NCI-H460 (cell line): ENCODE measurements at regions not wholly inside any gene's neighbourhood (a gene's known extent, or its start where the extent isn't known, plus 50 kb on each side); places are given as distances from the start of the nearest gene placed in this dataset.
"Not testable (repeated sequence)": the region's sequence is repeated elsewhere in the genome, so short reads cannot be mapped to it uniquely, and the experiment has no call there.

Experiments used
- DNase-seq: peaks from one replicate; pipeline ENCODE4 v3.0.0-alpha.2; 2016; ENCODE audit warnings: low read depth; ENCODE audit errors: extremely low read depth

DNA sequence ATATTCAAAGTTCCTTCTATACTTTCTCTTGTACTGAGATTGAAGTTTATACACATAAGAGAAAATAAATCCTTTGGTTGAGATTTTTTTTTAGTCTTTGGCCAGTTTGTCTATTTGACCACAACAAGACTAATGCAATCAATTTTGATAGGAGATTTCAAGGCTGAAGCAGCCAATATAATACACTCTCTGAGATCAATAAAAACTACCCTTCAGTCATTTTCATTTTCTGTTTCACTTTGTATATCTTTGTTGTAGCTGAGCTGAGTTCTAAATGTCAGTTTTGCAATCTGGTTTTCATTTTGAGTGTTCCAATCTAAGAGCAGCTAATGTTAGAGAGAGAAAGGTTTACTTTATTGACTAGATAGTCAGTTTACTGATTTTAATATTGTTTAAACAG lies 623.8 kb upstream of the ROBO1 start:
- DNase-seq = no peak

DNA sequence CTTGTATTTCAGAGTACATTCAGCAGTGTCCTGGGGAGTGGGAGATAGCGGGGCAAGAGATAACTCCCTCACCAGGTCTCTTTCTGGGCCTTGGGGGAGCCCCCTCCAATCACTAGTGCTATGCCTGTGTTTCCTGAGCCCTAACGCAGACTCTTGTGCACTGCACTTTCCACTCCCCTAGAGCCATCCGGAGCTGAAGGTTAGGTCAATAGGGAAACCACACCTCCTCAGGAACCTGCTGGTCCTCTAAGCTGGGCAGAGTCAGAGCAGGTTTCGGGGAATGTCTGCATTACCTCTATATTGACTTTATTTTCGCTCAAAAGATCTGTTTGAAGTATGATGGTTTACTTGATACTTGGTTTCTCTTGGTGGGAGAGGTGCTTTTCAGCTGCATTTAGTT lies 617.0 kb upstream of the ROBO1 start:
- no peak for DNase-seq

DNA sequence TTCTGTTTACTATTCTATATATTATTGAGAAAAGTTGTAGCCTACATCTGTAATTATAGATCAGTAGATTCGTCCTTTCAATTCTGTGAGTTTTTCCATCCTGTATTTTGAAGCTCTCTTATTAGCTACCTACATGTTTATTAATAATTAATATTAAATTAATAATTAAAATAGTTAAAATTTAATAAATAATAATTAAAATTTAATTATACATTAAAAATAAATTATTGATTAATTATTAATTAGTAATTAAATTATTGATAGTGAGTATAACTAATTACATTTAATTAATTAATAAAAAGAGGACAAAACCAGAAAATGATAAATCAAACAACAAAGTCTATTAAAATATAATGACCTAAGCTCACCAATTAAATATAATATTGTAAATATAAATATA lies 606.6 kb upstream of the ROBO1 start:
- no peak for DNase-seq

DNA sequence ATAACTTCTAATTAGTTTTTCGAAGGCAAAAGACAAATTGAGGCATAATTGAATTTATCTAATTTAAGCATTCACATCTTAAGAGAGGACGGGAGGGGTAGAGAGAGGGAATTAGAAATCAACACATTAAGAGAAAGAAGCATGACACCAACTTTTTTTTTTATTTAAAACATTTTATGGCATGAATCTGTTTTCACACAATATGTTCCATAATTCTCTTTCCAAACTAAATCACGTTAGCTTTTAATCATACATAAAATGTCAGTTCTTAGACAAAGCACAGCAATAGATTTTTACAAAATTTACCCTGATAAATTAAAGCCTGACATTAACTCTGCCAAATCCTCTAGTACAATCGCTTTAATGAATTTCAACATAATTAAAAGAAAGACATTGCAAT lies 600.8 kb upstream of the ROBO1 start:
- DNase-seq = no peak

DNA sequence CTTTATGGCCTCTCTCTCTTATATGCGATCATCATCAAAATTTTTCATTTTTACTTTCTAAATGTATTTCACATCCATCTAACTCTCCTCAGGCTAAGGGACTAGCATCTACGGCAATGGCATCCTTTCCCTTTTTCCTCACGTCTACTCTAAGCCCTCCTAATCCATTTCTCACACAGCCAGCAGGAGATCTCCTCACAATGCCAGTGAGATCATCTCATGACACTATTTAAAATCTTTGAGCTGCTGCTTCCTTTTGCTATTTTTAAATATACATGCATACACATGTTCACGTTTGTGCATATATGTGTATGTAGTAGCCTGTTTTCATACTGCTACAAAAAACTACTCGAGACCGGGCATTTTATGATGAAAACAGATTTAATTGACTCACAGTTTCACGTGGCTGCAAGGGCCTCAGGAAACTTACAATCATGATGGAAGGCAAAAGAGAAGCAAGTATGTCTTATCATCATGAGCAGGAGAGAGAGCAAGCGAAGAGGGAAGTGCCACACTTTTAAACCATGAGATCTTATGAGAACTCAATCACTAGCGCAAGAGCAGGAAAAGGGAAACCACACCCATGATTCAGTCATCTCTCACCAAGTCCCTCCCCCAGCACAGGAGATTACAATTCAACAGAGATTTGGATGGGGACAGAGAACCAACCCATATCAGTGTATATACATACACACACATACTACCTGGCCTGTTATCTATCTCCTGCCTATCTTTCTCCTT lies 599.2 kb upstream of the ROBO1 start:
- DNase-seq = no peak

DNA sequence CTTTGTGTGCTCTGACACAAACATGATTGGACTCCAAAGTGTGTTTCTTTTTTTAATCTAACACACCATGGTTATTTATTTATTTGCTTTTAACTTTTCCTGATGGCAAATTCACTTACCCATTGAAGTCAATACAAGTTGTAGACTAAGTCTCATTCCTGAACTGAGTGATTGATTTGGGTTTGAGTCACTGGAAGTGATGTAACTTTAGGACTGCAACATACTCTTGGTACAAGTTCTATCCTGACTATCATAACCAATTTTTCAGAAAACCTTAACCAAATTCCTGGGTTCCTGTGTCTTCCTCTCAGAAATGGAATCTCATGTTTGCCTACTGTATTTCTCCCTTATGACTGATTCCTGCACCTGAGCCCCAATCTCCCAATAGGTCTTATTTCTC lies 590.0 kb upstream of the ROBO1 start:
- no peak for DNase-seq

DNA sequence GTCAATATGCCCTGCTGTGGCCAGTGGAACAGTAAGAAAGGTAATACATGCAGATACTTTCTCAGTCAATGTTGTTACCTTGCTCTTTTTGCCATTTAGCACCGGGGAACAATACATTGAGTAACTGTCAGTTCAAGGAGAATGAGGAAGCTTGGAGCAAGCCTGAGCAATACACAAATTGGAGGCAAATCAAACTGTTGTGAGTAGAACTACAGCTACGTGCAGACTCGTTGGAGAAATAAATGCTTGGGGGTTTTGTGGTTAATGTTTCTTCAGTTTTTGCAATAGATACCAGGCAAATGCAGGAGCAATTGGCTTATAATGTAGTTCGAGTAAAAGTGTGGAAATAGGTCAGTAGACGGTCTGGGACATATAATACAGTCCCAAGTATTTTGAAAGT lies 587.3 kb upstream of the ROBO1 start:
- DNase-seq = no peak

DNA sequence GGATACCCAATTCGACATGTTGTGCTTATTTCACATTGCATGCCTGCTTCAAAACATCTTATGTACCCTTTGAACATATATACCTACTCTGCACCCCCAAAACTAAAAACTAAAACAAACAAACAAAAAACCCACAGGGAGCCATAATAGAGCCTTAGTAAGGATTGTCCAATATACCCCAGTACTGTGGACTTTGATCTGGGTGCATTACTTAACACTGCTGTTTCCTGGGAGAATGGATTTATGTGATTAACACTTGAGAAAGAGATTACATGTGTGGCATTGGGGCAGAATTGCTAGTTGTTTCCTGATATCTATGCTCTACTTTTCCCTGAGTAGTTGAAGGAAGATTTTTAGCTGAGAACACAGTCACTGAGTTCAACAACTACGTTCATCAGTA lies 583.4 kb upstream of the ROBO1 start:
- DNase-seq = no peak

DNA sequence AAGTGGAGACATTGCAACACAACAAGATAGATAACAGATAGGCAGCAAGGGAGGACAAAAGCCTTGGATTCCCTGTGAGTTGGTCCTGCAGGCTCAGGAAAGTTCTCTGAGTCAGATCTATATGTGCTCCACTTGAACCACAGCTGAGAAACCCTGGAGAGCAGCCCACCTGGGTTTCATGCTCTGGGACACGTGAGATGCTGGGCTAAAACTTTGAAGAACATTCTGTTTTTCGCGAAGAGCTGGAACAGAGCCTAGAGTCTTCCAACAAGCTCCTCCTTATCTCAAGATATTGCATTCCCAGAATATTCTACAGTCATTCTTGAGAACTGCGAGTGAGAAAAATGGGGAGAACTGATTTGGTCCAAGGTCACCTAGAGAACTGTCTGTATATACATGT lies 583.0 kb upstream of the ROBO1 start:
- no peak for DNase-seq

DNA sequence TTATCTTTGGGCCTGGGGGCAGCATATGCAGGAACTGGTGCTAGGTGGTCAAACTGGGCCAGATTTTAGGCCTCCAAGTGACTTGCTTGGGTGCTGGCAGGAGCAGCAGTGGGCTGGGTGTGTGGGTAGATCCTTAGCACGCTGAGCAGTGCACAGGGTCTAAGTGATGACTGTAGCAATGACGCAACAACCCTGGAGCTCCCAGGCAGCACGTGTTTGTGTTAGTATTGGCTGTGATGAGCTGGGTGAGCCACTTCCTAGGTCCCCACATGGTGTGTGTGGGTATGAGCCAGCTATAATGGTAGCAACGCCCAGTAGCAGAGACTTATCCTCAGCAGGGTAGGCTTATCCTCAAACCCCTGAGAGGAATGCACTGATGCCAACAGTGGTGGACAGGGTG lies 570.6 kb upstream of the ROBO1 start:
- DNase-seq = no peak

DNA sequence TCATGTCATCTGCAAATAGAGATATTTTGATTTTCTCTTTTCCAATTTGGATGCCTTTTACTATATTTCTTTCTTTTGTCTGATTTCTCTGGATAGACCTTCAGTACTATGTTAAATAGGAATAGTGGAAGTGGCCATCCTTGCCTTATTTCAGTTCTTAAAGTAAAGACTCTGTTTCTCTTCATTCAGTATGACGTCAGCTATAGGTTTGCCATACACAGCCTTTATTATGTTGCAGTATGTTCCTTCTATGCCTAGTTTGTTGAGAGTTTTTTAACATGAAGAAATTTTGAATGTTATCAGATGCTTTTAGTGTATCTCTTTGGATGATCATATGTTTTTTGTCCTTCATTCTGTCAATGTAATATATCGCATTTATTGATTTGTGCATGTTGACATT lies 566.7 kb upstream of the ROBO1 start:
- no peak for DNase-seq

DNA sequence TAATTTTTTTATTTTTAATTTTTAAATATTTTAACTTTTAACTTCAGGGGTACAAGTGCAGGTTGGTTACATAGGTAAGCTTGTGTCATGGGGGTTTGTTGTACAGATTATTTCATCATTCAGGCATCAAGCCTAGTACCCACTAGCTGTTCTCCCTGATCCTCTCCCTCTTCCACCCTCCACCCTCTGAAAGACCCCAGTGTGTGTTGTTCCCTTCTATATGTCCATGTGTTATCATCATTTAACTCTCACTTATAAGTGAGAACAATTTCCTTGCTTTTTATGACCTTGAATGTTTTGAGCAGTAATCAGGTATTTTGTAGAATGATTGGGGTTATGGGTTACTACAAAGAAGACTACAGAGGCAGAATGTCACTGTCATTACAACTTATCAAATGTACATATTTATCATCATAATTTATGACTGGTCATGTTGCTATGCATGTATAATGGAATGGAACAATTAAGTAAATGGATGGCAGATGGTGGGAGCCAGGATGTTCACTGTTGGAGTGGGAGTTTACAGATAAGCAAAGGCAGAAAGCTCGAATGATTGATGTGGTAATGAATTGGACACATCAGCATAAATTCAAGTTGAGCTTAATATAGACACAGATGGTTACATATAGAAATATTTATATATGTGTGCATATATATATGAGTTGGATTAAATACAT lies 563.8 kb upstream of the ROBO1 start:
- DNase-seq = no peak

DNA sequence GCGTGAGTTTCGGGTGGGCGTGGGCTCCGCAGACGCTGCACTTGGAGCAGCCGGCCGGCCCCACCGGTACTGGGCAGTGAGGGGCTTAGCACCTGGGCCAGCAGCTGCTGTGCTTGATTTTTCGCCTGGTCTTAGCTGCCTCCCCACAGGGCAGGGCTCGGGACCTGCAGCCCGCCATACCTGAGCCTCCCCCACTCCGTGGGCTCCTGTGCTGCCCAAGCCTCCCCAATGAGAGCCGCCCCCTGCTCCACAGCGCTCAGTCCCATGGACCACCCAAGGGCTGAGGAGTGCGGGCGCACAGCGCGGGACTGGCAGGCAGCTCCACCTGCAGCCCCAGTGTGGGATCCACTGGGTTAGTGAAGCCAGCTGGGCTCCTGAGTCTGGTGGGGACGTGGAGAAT lies 546.7 kb upstream of the ROBO1 start:
- not testable (repeated sequence) for DNase-seq

DNA sequence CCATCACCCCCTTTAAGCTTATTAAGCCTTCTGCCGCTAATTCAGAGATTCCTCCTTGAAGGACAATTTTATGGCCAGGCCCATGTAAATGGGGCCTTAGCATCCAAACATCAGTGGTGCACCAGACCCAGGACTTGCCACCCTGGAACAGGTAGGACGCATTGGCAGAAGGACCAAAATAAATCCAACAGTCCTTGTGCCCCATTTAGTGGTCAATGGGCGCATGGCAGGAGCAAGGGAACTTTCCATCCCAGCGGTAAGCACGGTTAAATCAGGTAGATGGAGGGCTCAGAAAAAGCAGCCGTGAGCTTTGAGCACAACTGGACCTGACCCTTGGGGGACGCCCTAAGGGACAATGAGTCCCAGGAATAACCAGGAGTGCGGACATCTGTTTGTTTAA lies 540.8 kb upstream of the ROBO1 start:
- DNase-seq = no peak

DNA sequence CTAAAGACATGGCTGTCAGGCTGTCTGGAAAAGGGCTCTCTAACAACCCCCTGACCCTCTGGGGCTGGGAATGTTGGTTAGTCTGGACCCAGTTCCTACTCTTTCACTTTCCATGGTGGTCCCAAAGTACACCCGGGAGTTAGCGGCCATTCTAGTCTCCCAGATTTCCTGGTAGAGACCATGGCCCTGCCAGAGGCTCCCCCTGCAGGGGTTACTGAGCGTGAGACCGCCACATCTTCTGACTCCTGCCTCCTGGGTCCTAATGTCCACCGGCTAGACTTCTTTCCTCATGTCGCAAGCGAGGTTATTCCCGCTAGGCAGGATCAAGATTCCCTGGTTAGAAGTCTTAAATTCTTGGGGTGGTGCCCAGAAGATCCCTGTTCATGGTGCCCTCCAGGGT lies 540.0 kb upstream of the ROBO1 start:
- no peak for DNase-seq

DNA sequence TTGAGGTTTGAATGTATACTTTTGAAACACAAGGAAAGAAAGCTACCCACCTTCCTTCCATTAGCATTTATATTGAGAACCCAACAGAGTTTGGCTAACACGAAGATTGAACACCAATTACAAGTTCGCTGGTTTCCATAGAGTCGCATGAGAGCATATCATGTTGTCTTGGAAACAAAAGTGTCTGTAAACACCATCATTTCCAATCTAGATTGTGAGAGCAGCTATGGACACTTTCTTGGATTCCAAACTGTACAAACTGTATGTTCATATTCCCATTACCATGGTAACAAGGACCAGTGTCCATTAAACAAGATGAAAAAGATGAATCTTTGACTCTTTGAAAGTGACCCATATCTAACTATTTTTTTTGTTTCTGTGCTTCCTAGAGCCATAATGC lies 529.9 kb upstream of the ROBO1 start:
- no peak for DNase-seq

DNA sequence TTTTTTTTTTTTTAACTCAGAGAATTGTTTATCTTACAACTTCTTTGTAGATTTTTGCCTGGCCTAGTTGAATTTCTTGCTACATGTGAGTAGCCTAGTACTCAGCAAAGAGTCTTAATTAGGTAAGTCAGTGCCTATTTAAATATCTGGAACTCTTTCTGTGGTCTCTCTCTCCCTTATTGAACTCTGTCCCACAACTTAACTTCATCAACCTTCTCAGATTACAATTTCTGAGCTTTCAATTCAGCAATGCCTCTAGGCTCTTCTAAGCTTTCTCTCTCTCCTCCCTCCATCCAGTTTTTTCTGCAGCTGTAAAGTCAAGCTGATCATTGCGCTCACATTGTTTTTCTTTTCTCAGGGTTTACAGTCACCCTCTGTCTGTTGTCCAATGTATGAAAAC lies 517.6 kb upstream of the ROBO1 start:
- DNase-seq = no peak

DNA sequence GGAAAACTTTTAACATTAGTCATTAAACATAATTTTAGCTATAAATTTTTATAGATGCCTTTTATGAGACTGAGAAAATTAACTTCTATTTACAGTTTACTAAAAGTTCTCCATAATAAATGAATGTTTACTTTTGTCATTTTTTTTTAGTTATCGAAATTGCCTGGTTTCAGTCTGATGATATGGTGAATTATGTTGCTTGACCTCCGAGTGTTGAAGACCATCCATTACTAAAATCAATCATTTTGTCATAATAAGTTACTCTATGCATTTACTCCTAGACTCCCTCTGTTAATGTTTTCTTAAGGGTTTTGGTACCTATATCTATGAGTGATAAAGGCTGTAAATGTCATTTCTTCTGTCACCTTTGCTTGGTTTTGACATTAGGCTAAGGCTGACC lies 516.0 kb upstream of the ROBO1 start:
- no peak for DNase-seq

DNA sequence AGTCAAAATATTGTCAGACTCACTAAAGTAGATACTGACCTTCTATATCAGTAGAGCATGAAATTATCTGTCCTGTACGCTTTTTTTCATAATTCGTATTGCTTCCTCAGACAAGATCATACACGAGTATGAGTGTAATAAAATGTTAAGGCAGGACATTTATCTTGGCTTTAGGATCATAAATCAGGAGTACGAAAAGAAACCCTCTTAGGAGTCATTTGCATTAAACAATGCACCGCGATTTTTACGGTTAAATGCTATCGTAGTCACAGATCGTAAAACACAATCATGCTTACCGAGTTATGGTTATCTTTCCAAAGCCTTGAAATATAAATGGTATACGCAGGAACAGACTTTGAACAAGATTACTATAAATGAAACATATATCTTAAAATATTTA lies 510.3 kb upstream of the ROBO1 start:
- DNase-seq = no peak

DNA sequence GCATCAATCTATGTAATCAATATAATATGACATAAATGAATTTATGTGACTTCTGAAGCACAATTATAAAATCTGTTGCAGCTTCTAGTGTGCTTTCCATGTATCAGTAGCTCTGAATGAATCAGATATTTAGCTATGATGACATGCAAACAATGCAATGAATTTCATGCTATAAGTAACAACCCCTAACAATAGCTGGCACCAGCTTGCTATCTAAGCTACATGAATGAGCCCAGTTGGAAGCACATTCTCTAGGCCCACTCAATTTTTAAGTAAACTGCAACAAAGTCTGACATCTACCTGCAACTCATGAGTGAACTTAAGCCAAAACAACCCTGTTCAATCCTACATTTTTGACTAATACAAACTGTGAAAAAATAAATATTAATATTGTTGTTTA lies 507.3 kb upstream of the ROBO1 start:
- DNase-seq = no peak

DNA sequence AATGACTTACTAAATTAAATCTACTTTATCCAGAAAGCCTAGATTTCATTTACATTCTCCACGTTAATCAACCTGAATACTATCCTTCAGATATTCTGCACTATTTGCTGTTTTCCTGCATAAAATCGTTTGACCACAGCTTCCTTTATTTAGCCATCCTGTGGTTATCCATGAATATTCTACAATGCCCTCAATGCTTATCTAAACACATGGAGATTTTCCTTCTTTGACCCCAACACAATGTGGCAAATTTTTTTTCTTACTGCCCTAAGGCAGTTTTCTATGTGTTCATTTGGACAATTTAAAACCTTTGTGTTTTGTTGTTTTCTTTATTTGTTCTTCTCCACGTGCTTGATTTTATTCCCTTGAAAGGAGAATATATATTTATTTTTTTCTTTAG lies 495.5 kb upstream of the ROBO1 start:
- DNase-seq = no peak

DNA sequence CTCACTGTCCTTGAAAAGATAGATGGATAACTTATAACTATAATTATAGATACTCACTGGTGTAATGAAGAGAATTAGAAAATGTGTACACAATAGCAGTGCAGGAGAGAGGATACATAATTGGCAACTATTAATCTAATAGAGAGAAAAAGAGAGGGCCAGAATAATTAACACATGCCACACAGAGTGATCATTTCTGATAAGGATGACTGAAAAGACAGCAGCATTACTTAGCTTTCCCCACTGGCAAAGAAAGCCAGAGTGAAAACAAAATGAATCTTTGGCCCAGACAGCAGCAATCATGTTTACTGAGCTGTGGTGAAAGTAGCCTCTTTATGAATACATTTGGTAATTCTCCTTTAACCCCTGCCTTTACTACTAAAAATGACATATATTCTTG lies 493.3 kb upstream of the ROBO1 start:
- no peak for DNase-seq

DNA sequence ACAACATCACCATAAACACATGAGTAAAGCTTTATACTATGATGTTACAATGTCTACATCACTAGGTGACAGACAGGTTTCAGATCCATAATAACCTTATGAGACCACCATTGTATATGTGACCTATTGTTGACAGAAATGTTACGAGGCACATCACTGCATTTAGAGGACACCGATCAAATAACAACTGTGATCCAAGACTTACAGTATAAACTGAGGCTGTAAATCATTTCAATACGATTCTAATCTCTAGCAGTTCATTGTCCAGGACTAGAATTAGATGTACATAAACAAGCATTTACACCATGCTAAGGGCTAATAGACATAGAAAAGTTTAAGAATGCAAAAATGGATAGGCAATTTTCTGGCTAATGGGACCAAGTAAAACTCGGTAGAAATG lies 491.9 kb upstream of the ROBO1 start:
- DNase-seq = no peak
